ENCODE measurements at regions not wholly inside any gene's neighbourhood (a gene's known extent, or its start where the extent isn't known, plus 50 kb on each side); places are given as distances from the start of the nearest gene placed in this dataset.

DNA sequence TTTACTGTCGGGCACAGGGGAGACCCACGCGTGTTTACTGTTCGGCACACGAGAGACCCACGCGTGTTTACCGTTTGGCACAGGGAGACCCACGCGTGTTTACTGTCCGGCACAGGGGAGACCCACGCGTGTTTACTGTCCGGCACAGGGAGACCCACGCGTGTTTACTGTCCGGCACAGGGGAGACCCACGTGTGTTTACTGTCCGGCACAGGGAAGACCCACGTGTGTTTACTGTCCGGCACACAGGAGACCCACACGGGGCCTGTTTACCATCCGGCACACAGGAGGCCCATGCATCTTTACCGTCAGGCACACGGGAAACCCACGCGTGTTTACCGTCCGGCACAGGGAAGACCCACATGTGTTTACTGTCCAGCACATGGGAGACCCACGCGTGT is 525.1 kb downstream of the BRD1 start:
- no peaks in the 10 kb centered on the region for H3K36me3 ChIP-seq (ENCODE audit: control insufficient read depth, insufficient read depth, low read length)
- no peak overlapping the region for H3K4me3 ChIP-seq (replicated peaks; ENCODE audit: low read depth, low read length)
- TF ChIP-seq, protein P1, sequence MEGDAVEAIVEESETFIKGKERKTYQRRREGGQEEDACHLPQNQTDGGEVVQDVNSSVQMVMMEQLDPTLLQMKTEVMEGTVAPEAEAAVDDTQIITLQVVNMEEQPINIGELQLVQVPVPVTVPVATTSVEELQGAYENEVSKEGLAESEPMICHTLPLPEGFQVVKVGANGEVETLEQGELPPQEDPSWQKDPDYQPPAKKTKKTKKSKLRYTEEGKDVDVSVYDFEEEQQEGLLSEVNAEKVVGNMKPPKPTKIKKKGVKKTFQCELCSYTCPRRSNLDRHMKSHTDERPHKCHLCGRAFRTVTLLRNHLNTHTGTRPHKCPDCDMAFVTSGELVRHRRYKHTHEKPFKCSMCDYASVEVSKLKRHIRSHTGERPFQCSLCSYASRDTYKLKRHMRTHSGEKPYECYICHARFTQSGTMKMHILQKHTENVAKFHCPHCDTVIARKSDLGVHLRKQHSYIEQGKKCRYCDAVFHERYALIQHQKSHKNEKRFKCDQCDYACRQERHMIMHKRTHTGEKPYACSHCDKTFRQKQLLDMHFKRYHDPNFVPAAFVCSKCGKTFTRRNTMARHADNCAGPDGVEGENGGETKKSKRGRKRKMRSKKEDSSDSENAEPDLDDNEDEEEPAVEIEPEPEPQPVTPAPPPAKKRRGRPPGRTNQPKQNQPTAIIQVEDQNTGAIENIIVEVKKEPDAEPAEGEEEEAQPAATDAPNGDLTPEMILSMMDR (IDR thresholded peaks at IDR 0.05; ENCODE audit: insufficient read depth, low read length, poor library complexity, severe bottlenecking), result no peak
- no peaks in the 10 kb centered on the region; the same call in 1 of the 2 replicates for H3K27me3 ChIP-seq (replicated peaks; ENCODE audit: control insufficient read depth, insufficient read depth, low read length)
- DNase-seq (ENCODE audit: extremely low read depth, insufficient read length), result no peak

DNA sequence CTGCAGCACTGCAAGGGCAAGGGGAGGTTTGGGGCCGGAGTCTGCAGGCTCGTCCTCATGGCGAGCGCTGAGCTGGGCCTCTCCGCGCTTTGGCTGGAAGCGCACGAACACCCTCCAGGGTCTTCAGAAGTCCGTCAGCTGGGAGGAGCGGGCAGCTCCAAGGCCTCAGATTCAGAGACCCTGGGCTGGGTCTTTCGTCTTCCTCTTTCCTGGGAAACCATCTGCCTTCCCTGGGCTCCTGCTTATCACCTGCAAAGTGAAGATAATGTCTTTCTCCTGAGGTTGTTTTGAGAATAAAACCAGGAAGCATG is 525.6 kb downstream of the BRD1 start:
- Histone ChIP-seq H3K4me3 (replicated peaks; ENCODE audit: low read depth, low read length) (no peak overlapping the region), H3K27me3 (replicated peaks; ENCODE audit: control insufficient read depth, insufficient read depth, low read length) (no peaks in the 10 kb centered on the region; the same call in 1 of the 2 replicates), H3K36me3 (ENCODE audit: control insufficient read depth, insufficient read depth, low read length) (no peaks in the 10 kb centered on the region)
- TF ChIP-seq, protein P1 (IDR thresholded peaks at IDR 0.05; ENCODE audit: insufficient read depth, low read length, poor library complexity, severe bottlenecking), result no peak
- no peak for DNase-seq (ENCODE audit: extremely low read depth, insufficient read length)

DNA sequence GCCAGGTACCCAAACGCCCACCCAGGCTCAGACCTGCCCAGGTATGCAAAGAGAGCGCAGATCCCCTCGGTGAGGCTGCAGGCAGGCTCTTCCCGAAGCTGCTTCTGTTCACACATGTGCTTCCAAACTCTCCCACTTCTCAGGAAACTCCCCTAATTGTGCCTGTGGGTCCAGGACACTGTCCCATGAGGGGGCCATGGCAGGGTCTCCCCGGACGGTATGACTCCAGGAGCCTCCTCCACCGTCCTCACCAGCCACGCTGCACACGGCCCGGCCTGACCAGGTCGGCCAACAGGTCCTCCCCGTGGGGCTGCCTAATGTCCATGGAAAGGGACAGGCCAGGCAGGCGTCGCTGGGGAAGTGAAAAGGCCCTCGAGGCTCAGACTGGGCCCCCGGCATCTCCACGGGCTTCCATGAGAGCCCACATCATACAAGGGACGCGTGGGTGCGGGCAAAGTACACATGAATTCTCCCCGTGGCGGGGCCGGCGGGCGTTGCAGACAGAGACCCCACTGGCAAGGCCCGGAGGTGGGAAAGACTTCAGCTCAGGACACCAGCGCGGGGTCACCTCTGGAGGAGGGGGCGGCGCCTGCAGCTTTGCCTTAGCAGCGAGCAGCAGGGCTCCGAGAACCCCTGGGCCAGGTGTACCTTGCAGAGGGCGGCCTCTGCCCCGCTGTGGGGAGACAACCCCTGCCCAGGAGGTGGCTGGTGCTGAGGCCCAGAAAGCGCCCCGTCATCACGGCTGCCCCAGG is 526.1 kb downstream of the BRD1 start:
- TF ChIP-seq, protein P1 (IDR thresholded peaks at IDR 0.05; ENCODE audit: insufficient read depth, low read length, poor library complexity, severe bottlenecking), result no peak
- no peak for DNase-seq (ENCODE audit: extremely low read depth, insufficient read length)
- no peaks in the 10 kb centered on the region; the same call in 1 of the 2 replicates for H3K27me3 ChIP-seq (replicated peaks; ENCODE audit: control insufficient read depth, insufficient read depth, low read length)
- no peaks in the 10 kb centered on the region for H3K36me3 ChIP-seq (ENCODE audit: control insufficient read depth, insufficient read depth, low read length)
- H3K4me3 ChIP-seq (replicated peaks; ENCODE audit: low read depth, low read length), result no peak overlapping the region

DNA sequence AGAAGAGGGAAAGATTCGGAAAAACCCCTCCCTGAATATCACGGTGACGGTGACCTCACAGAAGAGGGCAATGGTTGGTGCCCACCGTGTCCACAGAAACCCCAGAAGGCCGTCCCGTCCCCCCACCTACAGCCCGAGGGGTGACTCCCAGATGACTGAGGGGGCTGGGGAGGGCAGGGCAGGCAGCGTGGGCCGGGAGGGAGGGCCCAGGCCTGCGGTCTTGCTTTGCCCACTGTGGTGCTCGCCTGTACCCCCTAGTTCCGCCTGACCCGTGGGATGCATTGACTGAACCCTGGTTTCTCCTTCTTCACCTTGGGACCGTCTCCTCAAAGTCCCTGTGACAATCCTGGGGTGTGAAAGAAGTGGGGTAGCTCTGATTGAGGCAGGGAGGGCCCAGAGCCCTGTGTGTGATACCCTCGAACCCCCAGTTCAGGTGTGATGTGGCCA is 526.7 kb downstream of the BRD1 start:
- H3K4me3 ChIP-seq (replicated peaks; ENCODE audit: low read depth, low read length), result no peak overlapping the region
- H3K27me3 ChIP-seq (replicated peaks; ENCODE audit: control insufficient read depth, insufficient read depth, low read length), result no peaks in the 10 kb centered on the region; the same call in 1 of the 2 replicates
- TF ChIP-seq, protein P1 (IDR thresholded peaks at IDR 0.05; ENCODE audit: insufficient read depth, low read length, poor library complexity, severe bottlenecking), result no peak
- no peaks in the 10 kb centered on the region for H3K36me3 ChIP-seq (ENCODE audit: control insufficient read depth, insufficient read depth, low read length)
- DNase-seq (ENCODE audit: extremely low read depth, insufficient read length), result no peak

DNA sequence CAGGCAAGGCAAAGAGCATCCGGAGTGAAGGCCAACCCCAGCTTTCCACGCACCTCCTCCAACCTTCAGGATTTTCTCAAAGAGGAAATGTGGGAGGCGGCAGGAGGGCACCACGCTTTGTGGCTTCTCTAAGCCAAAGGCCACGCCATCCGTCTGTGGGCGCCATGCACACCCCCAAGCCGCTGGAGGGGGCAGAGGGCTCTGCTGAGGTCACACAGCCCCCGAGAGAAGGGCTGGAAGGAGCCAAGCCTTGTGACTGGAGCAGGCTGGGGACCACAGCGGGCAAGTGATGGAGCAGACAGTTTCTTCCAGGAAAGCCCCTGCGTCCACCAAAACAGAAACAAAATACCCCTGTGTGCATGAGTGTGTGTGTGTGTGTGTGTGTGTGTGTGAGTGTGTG is 527.4 kb downstream of the BRD1 start:
- Histone ChIP-seq H3K27me3 (replicated peaks; ENCODE audit: control insufficient read depth, insufficient read depth, low read length) (no peaks in the 10 kb centered on the region; the same call in 1 of the 2 replicates), H3K36me3 (ENCODE audit: control insufficient read depth, insufficient read depth, low read length) (no peaks in the 10 kb centered on the region), H3K4me3 (replicated peaks; ENCODE audit: low read depth, low read length) (no peak overlapping the region)
- no peak for DNase-seq (ENCODE audit: extremely low read depth, insufficient read length)
- TF ChIP-seq, protein P1 (IDR thresholded peaks at IDR 0.05; ENCODE audit: insufficient read depth, low read length, poor library complexity, severe bottlenecking), result no peak
